Inflammatory macrophage treated with lipopolysaccharide for 1 hour (primary cell): ENCODE measurements at regions not wholly inside any gene's neighbourhood (a gene's known extent, or its start where the extent isn't known, plus 50 kb on each side); places are given as distances from the start of the nearest gene placed in this dataset.
A peak's percentile ranks its signal among the peaks of the same experiment; 100 is the strongest.
"Not testable (repeated sequence)": the region's sequence is repeated elsewhere in the genome, so short reads cannot be mapped to it uniquely, and the experiment has no call there.

Experiments
- DNase-seq, 2 donors: peaks; one replicate each; pipeline ENCODE4 v3.0.0-alpha.2; 2020 to 2022

DNA sequence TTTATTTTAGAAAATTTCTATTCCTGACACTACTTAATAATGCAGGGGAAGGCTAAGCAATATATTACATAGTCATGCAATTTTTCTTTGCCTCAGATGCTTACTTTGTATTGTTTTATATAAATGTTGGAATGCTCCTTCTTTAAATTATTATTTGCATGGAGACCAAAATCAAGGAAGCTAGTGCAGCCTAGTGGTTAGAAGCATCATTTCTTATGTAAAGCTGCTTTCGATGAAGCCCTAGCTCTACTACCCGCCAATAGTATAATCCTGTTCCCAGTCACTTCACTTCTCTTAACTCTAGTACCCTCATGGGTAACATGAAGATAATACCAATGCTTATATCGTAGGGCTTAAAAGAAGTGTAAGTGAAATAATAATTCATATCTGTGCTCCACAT lies 198.9 kb downstream of the LRATD1 start:
- no peak for DNase-seq

DNA sequence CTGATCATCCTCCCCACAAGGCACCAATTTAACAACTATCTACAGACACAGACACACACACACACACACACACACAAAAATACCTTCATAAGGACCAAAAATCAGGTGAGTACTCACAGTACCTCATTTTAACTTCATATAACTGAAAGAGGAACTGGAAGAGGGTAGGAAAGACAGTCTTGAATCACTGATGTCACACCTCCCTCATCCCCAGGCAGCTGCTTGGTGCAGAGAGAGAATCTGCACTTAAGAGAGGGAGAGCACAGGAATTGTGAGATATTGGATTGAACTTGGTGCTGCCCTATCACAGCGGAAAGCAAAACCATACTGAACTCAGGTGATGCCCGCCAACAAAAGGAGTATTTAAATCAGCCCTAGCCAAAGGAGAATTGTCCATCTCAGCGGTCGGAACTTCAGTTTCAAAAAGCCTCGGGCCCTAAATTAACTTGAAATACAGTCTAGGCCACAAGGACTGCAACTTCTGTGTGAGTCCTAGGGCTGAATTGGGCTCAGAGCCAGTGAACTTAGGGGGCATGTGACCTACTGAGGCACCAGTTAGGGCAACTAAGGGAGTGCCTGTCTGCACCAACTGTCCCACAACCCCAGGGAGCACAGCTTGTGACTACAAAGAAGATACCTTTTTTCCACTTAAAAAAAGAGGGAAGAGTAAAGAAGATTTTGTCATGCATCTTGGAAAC lies 211.1 kb downstream of the LRATD1 start:
- no peak for DNase-seq

DNA sequence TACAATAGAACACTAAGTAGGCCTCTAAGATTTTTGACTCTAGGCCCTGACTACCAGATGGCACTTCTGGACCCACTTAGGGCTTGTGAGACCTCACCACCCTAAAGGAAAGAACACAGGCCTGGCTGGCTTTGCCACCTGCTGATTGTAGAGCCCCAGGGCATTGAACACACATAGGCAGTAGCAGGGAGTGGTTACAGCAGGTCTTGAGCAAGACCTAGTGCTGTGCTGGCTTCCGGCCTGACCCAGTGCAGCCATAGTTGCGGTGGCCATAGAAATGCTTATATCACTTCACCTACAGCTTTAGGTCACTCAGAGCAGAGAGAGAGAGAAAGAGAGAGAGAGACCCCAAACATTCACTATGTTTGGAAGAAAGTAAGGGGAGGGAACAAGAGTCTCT lies 223.2 kb downstream of the LRATD1 start:
- DNase-seq = no peak

GRCh38 chr2:14861181-14861580 lies 228.7 kb downstream of the LRATD1 start:
- no peak for DNase-seq

GRCh38 chr2:14866736-14867352 lies 234.3 kb downstream of the LRATD1 start:
- no peak for DNase-seq

- DNase-seq = no peak
Measured at GRCh38 chr2:14867853-14868252, 235.3 kb downstream of the LRATD1 start.

DNA sequence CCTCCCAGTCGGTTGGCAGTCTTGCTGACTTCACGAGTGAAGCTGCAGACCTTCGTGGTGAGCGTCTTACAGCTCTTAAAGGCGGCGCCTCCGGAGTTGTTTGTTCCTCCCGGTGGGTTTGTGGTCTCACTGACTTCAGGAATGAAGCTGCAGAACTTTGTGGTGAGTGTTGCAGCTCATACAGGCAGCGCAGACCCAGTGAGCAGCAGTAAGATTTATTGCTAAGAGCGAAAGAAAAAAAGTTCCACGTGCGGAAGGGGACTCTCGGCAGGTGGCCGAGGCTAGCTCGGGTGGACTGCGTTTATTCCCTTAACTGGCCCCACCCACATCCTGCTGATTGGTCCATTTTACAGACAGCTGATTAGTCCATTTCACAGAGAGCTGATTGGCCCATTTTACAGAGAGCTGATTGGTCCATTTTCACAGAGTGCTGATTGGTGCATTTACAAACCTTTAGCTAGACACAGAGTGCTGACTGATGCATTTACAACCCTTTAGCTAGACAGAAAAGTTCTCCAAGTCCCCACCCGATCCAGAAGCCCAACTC lies 240.3 kb downstream of the LRATD1 start:
- DNase-seq = no peak

- DNase-seq = no peak
Measured at GRCh38 chr2:14881651-14882327, 249.3 kb downstream of the LRATD1 start.

GRCh38 chr2:14884651-14885050 lies 252.1 kb downstream of the LRATD1 start:
- DNase-seq = no peak

DNA sequence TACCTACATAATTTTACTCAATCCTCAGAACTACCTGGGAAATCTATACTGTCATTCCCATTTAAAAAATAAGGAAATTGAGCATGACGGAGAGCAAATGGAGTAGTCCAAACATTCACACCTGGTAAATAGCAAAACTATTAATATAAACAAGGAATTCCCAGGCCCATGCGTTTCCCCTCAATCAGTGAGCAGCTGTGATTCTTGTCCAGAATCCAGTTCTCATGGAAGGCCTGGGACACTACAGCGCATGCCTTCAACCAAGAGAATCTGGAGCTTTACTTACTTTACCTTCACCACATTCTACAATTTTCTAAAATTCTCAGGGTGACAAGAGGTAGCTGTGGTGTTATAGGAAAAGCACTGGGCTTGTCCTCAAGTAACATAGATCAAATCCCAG lies 259.0 kb downstream of the LRATD1 start:
- no peak for DNase-seq

- DNase-seq = no peak
Measured at GRCh38 chr2:14896330-14897030, 264.0 kb downstream of the LRATD1 start.

DNA sequence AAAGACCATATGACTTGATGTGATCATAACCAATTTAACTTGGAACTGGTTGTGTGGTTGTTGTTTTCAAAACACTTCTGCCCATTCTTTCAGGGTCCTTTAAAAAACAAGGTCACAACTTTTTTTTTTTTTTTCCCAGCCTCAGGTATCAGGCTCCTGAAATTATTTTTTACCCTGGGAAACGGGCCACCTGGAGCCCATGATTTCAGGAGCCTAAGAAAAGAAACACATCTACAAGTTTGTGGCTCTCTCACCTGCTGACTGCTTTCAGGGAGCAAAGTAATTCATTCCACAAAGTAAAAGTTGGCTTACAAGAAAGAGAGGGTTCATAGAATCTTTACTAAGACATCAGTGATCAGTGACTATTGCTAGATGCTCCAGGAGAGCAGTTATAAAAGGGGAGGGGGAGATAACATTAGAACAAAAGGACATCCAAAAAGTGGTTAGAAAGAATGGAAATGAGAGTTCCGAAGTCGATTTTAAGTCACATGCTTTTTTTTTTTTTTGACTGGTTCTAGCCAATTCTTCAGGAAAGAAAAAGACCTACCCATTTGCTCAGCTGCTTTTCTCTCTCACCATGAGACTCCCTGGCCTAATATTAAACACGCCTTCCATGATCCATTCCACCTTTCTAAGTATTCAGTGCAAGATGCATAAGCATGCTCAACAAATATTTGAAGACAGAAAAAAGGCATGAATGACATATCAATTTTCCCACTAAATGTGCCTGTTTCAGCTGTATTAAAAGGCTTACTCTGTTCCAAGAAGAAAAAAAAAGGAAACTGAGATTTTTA lies 267.3 kb downstream of the LRATD1 start:
- no peak for DNase-seq

DNA sequence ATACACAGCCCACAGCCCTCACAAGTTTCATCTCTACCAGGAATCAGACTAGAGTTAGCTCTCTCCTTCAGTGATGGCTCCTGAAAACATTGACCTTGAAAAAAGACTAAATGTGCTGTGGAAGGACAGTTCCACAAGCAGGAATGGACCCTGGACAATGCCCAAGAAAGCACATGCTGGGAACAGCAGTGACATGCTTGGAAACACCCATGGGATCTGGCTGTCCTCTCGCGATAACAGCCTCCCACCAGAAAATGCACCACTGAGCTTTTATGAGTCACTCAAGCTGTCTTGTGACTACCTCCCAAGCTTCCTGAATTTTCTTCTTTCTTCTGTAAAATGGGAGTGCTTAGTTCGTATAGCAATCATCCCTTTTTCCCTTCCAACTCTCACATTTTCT lies 269.2 kb downstream of the LRATD1 start:
- no peak for DNase-seq

GRCh38 chr2:14902953-14903352 lies 270.4 kb downstream of the LRATD1 start:
- no peak for DNase-seq

- peak; percentile 2 to 44 for DNase-seq
Measured at GRCh38 chr2:14903709-14904374, 271.3 kb downstream of the LRATD1 start.

- DNase-seq = not testable (repeated sequence)
Measured at GRCh38 chr2:14904378-14904777, 271.9 kb downstream of the LRATD1 start.

- DNase-seq = no peak
Measured at GRCh38 chr2:14905571-14905970, 273.1 kb downstream of the LRATD1 start.

DNA sequence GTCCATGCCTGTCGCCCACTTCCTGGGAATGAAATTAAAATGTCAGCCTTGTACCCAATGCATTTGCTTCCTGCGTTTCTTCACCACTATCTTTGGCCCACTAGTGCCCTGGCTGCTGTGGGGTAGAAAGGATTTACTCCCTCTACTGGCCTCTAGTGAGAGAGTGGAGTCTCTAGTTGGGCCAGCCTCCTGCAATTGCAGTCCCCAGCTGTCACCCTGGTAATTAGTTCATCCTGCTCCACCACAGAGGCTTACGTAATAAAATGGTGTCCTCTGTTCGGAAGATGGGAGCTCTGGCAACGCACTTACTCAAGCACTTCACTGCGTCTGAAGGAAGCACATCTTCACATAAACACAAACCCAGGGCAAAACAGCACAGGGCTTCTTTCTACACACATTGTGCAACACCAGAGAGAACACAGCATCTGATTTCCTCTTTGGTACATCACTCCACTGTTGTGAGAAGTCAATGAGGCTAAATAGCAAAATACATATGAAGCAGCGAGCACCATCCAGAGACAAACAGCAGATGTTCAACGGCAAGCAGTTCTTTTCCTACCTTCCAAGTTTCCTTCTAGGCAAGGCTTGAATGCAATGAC lies 274.6 kb downstream of the LRATD1 start:
- no peak for DNase-seq

- no peak for DNase-seq
Measured at GRCh38 chr2:14909795-14910194, 277.3 kb downstream of the LRATD1 start.

GRCh38 chr2:14910654-14911053 lies 278.1 kb downstream of the LRATD1 start:
- no peak for DNase-seq

- DNase-seq = no peak
Measured at GRCh38 chr2:14915983-14916382, 283.5 kb downstream of the LRATD1 start.
